ENCODE measurements at regions not wholly inside any gene's neighbourhood (a gene's known extent, or its start where the extent isn't known, plus 50 kb on each side); places are given as distances from the start of the nearest gene placed in this dataset.

- Histone ChIP-seq H3K27me3 (no peaks in the 10 kb centered on the region), H3K9me3 (no peaks in the 10 kb centered on the region), H3K27ac (replicated peaks in 1 of 4) (no peak overlapping the region), H3K4me3 (no peak overlapping the region), H3K36me3 (no peaks in the 10 kb centered on the region), H3K4me1 (peaks cover 0 to 37% (median 28%) of the 10 kb centered on the region in 4 donors)
- 29% methylated on average over 3 of the region's 3 CpGs for WGBS
- TF ChIP-seq EP300 (IDR thresholded peaks at IDR 0.05) (no peak), POLR2AphosphoS5 (IDR thresholded peaks at IDR 0.05) (no peak), CTCF (IDR thresholded peaks at IDR 0.05) (no peak), POLR2A (IDR thresholded peaks at IDR 0.05; ENCODE audit: low read depth) (no peak)
- intact Hi-C loops (cut with DNase I) = no loop called here
- DNase-seq (ENCODE audit: extremely low spot score) = no peak
Observed at GRCh38 chr6:21707524-21708319, 114.2 kb downstream of the SOX4 start.

GRCh38 chr6:21708320-21708580 lies 114.7 kb downstream of the SOX4 start:
- Histone ChIP-seq H3K4me3 (no peak overlapping the region), H3K27me3 (no peaks in the 10 kb centered on the region), H3K4me1 (peaks cover 0 to 37% (median 28%) of the 10 kb centered on the region in 4 donors), H3K27ac (replicated peaks in 1 of 4) (no peak overlapping the region), H3K9me3 (no peaks in the 10 kb centered on the region), H3K36me3 (no peaks in the 10 kb centered on the region)
- no peak for DNase-seq (ENCODE audit: extremely low spot score)
- intact Hi-C loops (cut with DNase I) = no loop called here
- no peak for TF ChIP-seq POLR2AphosphoS5 (IDR thresholded peaks at IDR 0.05)
- no peak for TF ChIP-seq POLR2A (IDR thresholded peaks at IDR 0.05; ENCODE audit: low read depth)
- no peak for TF ChIP-seq EP300 (IDR thresholded peaks at IDR 0.05)
- no peak for TF ChIP-seq CTCF (IDR thresholded peaks at IDR 0.05)

GRCh38 chr6:21710216-21710615 lies 116.7 kb downstream of the SOX4 start:
- WGBS = 82% methylated on average over 1 of the region's 1 CpG
- no peak overlapping the region for H3K4me3 ChIP-seq
- no peaks in the 10 kb centered on the region for H3K27me3 ChIP-seq
- no peak for DNase-seq (ENCODE audit: extremely low spot score)
- H3K4me1 ChIP-seq = peaks cover 0 to 37% (median 28%) of the 10 kb centered on the region in 4 donors
- H3K36me3 ChIP-seq = no peaks in the 10 kb centered on the region
- no peaks in the 10 kb centered on the region for H3K9me3 ChIP-seq
- TF ChIP-seq POLR2A (IDR thresholded peaks at IDR 0.05; ENCODE audit: low read depth) (no peak), EP300 (IDR thresholded peaks at IDR 0.05) (no peak), POLR2AphosphoS5 (IDR thresholded peaks at IDR 0.05) (no peak), CTCF (IDR thresholded peaks at IDR 0.05) (no peak)
- intact Hi-C loops (cut with DNase I) = no loop called here
- H3K27ac ChIP-seq (replicated peaks in 1 of 4) = no peak overlapping the region

GRCh38 chr6:21710908-21711627 lies 117.5 kb downstream of the SOX4 start:
- Histone ChIP-seq H3K36me3 (no peaks in the 10 kb centered on the region), H3K27me3 (no peaks in the 10 kb centered on the region), H3K27ac (replicated peaks in 1 of 4) (peak overlapping the region in 1 of 4 donors; percentile 15), H3K4me3 (no peak overlapping the region), H3K9me3 (no peaks in the 10 kb centered on the region), H3K4me1 (peaks cover 0 to 37% (median 28%) of the 10 kb centered on the region in 4 donors)
- 71% methylated on average over 7 of the region's 7 CpGs for WGBS
- DNase-seq (ENCODE audit: extremely low spot score) = no peak
- intact Hi-C loops (cut with DNase I) = no loop called here
- no peak for TF ChIP-seq POLR2A (IDR thresholded peaks at IDR 0.05; ENCODE audit: low read depth)
- no peak for TF ChIP-seq CTCF (IDR thresholded peaks at IDR 0.05)

All from esophagus muscularis mucosa (tissue), 4 donors.